ENCODE measurements at regions not wholly inside any gene's neighbourhood (a gene's known extent, or its start where the extent isn't known, plus 50 kb on each side); places are given as distances from the start of the nearest gene placed in this dataset.

DNA sequence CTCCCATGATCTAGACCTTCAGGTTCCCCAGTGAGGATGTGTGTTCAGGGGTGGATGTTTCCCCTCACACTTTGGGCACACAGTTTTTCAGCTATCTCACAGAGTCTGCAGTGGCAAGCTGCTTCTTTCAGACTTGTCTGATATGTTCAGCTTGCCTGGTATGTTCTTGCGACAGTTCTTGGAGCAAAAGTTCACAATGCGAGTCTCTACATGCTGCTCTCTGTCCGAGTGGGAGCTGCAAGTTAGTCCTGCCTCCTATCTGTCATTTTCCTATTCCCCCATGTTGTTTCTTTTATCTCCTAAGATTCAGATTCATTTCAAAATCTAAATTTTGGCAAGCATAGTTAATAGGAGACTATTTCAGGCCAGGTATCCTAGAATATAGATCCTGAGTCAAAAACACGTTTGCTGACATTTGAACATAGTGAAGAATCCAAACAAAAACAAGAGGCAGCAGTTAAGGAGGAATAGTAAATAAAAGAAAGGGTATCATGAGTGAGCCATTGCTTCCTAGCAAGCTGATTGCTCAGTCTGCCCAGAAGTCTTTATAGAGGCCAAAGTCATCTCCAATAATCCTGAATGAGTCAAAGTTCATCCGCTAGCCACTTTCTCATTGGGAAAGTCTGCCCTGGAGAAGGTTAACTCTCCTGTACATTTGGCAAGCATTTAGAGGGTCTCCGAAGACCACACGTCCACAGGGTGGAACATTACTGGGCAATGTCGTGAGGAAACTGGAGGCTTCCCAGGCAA, 140.2 kb upstream of the MOCS1 start:
- intact Hi-C loops (cut with DNase I): no loop called here
- DNase-seq (no peak), ATAC-seq (no peak)
- no peak overlapping the region for H3K4me3 ChIP-seq
- H3K9me3 ChIP-seq: no peaks in the 10 kb centered on the region
- no peak overlapping the region for H3K27ac ChIP-seq
- H3K4me1 ChIP-seq: no peaks in the 10 kb centered on the region
- TF ChIP-seq, protein P1, sequence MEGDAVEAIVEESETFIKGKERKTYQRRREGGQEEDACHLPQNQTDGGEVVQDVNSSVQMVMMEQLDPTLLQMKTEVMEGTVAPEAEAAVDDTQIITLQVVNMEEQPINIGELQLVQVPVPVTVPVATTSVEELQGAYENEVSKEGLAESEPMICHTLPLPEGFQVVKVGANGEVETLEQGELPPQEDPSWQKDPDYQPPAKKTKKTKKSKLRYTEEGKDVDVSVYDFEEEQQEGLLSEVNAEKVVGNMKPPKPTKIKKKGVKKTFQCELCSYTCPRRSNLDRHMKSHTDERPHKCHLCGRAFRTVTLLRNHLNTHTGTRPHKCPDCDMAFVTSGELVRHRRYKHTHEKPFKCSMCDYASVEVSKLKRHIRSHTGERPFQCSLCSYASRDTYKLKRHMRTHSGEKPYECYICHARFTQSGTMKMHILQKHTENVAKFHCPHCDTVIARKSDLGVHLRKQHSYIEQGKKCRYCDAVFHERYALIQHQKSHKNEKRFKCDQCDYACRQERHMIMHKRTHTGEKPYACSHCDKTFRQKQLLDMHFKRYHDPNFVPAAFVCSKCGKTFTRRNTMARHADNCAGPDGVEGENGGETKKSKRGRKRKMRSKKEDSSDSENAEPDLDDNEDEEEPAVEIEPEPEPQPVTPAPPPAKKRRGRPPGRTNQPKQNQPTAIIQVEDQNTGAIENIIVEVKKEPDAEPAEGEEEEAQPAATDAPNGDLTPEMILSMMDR (IDR thresholded peaks at IDR 0.05): no peak
- no peaks in the 10 kb centered on the region for H3K27me3 ChIP-seq
- no peaks in the 10 kb centered on the region for H3K36me3 ChIP-seq

DNA sequence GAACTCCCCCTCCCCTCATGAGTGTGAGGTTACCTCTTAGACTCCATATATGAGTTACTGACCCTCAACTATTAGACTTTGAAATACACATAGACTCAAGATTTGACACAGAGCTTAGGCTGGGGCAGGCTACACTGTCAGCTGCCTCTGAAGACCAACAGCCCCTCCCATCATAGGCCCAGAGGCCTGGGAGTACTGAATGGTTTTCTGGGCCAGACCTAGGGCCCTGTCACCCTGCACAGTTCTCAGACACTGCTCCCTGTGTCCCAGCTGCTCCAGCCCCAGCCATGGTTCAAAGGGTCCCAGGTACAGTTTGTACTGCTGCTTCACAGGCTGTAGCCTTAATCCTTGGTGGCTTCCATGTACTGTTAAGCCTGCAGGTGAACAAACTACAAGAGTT, 132.1 kb upstream of the MOCS1 start:
- intact Hi-C loops (cut with DNase I): no loop called here
- ATAC-seq (no peak), DNase-seq (no peak)
- TF ChIP-seq, protein P1 (IDR thresholded peaks at IDR 0.05): no peak
- Histone ChIP-seq H3K9me3 (no peaks in the 10 kb centered on the region), H3K27ac (no peak overlapping the region), H3K36me3 (no peaks in the 10 kb centered on the region), H3K4me1 (no peaks in the 10 kb centered on the region), H3K27me3 (no peaks in the 10 kb centered on the region), H3K4me3 (no peak overlapping the region)

DNA sequence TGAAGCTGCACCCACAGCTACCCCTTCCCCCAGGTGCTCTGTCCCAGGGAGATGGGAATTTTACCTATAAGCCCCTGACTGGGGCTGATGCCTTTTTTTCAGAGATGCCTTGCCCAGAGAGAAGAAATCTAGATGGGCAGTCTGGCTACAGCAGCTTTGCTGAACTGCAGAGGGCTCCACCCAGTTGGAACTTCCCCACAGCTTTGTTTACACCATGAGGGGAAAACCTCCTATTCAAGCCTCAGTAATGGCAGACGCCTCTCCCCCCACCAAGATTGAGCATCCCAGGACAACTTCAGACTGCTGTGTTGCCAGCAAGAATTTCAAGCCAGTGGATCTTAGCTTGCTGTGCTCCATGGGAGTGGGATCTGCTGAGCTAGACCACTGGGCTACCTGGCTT, 122.6 kb upstream of the MOCS1 start:
- Histone ChIP-seq H3K4me3 (no peak overlapping the region), H3K9me3 (no peaks in the 10 kb centered on the region), H3K27me3 (no peaks in the 10 kb centered on the region), H3K27ac (no peak overlapping the region), H3K4me1 (no peaks in the 10 kb centered on the region), H3K36me3 (no peaks in the 10 kb centered on the region)
- DNase-seq: no peak
- ATAC-seq: no peak
- TF ChIP-seq, protein P1 (IDR thresholded peaks at IDR 0.05): no peak
- intact Hi-C loops (cut with DNase I): no loop called here

DNA sequence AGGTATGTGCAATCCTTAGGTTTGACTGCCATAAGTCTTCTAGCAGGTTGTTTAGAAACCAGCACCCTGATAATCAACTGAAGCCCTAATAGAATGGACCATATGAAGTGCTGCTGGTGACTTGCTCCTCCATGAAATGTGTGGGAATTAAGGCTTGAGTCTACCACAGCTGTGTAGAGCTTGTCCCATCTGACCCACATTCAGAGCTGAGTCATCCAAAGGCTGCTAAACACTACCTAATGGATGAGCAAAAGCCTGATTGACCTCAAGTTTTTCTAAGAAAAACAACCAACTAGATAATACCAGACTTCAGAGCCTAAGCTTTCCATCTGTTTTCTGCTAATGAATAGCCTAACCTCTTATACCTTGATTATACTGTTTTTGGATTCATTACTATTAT, 120.3 kb upstream of the MOCS1 start:
- H3K27me3 ChIP-seq: no peaks in the 10 kb centered on the region
- ATAC-seq (no peak), DNase-seq (no peak)
- H3K4me1 ChIP-seq: no peaks in the 10 kb centered on the region
- H3K9me3 ChIP-seq: no peaks in the 10 kb centered on the region
- no peak overlapping the region for H3K27ac ChIP-seq
- TF ChIP-seq, protein P1 (IDR thresholded peaks at IDR 0.05): no peak
- no peaks in the 10 kb centered on the region for H3K36me3 ChIP-seq
- intact Hi-C loops (cut with DNase I): no loop called here
- H3K4me3 ChIP-seq: no peak overlapping the region

DNA sequence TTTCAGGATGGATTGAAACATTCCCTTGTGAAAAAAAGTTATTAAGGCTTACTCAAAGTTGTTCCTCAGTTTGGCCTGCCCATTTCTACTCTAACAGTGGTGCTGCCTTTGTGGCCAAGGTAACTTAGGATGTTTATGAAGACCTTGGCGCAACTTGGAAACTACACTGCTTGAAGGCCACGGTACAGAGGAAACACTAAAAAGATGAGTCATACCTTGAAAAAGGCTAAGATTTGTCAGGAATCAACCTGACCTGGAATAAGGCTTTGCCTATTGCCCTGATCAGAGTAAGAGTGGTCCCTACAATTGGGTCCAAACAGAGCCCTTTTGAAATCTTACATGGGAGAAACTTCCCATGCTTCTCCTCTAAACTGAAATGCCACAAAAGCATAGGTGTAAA, 119.9 kb upstream of the MOCS1 start:
- no peak overlapping the region for H3K4me3 ChIP-seq
- DNase-seq (no peak), ATAC-seq (no peak)
- no peaks in the 10 kb centered on the region for H3K36me3 ChIP-seq
- TF ChIP-seq, protein P1 (IDR thresholded peaks at IDR 0.05): no peak
- no peaks in the 10 kb centered on the region for H3K4me1 ChIP-seq
- intact Hi-C loops (cut with DNase I): no loop called here
- H3K9me3 ChIP-seq: no peaks in the 10 kb centered on the region
- H3K27ac ChIP-seq: no peak overlapping the region
- H3K27me3 ChIP-seq: no peaks in the 10 kb centered on the region

DNA sequence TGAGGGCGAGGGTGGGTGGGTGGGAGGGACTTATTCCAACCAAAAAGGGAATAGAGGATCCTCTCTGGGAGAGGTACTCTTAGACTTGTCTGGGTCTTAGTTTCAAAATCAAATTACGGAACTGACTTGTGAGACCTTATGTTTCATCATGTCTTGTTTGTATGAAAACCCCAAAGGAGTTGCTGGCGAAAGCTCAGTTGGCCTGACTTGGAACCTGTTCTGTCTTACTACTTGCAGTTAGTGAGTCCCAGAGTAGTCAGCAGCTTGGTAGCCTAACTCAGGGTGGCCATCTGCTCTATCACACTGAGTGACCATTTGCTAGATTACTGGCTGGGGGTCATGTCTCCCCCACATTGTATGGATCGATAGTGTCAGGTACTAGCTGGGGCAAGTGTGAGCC, 114.9 kb upstream of the MOCS1 start:
- H3K9me3 ChIP-seq: no peaks in the 10 kb centered on the region
- H3K4me1 ChIP-seq: no peaks in the 10 kb centered on the region
- intact Hi-C loops (cut with DNase I): no loop called here
- DNase-seq: no peak
- TF ChIP-seq, protein P1 (IDR thresholded peaks at IDR 0.05): no peak
- no peak for ATAC-seq
- H3K27me3 ChIP-seq: no peaks in the 10 kb centered on the region
- H3K36me3 ChIP-seq: no peaks in the 10 kb centered on the region
- no peak overlapping the region for H3K4me3 ChIP-seq
- H3K27ac ChIP-seq: no peak overlapping the region
